ENCODE measurements at regions not wholly inside any gene's neighbourhood (a gene's known extent, or its start where the extent isn't known, plus 50 kb on each side); places are given as distances from the start of the nearest gene placed in this dataset.

DNA sequence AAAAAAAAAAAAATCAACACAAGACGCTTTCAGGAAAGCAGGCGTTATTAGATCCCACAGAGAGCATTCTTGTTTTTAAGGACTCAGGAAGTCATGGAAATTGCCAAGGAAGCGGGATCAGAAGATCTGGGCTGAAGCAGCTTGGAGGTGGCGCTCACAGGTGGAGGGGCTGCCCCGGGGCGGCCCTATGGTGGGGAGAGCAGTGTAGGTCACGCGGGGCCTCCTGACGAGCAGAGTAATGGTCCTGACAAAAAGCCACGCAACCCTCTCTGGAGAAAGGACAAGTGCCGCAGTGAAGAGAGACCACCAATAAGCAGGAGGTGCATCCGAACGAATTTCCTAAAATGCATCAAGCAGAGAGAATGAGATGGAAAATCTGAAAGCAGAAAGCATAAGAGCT is 407.0 kb downstream of the BRD1 start:
- no peak for DNase-seq (ENCODE audit: low read depth)
- no peak for TF ChIP-seq CTCF (IDR thresholded peaks at IDR 0.05; ENCODE audit: control insufficient read depth, insufficient read depth, low read depth, low read length, missing control alignments)

GRCh38 chr22:49419661-49420060 is 408.0 kb downstream of the BRD1 start:
- TF ChIP-seq CTCF (IDR thresholded peaks at IDR 0.05; ENCODE audit: control insufficient read depth, insufficient read depth, low read depth, low read length, missing control alignments) = no peak
- H3K4me3 ChIP-seq (ENCODE audit: control insufficient read depth, low read depth, low read length) = no peak overlapping the region
- DNase-seq (ENCODE audit: low read depth) = no peak

More for the DNA sequence above, 407.0 kb downstream of the BRD1 start:
- H3K4me3 ChIP-seq (ENCODE audit: control insufficient read depth, low read depth, low read length) = no peak overlapping the region

DNA sequence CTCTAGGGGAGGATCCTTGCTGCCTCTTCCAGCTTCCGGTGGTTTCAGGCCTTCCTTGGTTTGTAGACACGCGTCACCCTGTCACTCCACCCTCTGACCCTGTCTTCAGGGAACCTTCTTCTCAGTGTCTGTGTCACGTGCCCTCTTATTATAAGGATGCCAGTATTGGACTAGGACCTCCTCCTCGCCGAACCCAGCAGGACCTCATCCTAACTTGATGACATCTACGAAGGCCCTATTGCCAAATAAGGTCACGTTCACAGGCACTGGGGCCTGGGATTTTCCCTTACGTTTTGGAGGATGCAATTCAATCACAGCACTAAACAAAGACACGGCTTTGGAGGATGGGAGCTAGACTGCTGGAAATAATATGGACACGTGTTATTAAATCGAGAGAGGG is 408.7 kb downstream of the BRD1 start:
- no peak for TF ChIP-seq CTCF (IDR thresholded peaks at IDR 0.05; ENCODE audit: control insufficient read depth, insufficient read depth, low read depth, low read length, missing control alignments)
- no peak for DNase-seq (ENCODE audit: low read depth)
- H3K4me3 ChIP-seq (ENCODE audit: control insufficient read depth, low read depth, low read length) = no peak overlapping the region

GRCh38 chr22:49418341-49418894 is 409.3 kb downstream of the BRD1 start:
- H3K4me3 ChIP-seq (ENCODE audit: control insufficient read depth, low read depth, low read length) = no peak overlapping the region
- TF ChIP-seq CTCF (IDR thresholded peaks at IDR 0.05; ENCODE audit: control insufficient read depth, insufficient read depth, low read depth, low read length, missing control alignments) = no peak

GRCh38 chr22:49417833-49418232 is 409.8 kb downstream of the BRD1 start:
- TF ChIP-seq CTCF (IDR thresholded peaks at IDR 0.05; ENCODE audit: control insufficient read depth, insufficient read depth, low read depth, low read length, missing control alignments) = no peak

More at GRCh38 chr22:49418341-49418894, 409.3 kb downstream of the BRD1 start:
- DNase-seq (ENCODE audit: low read depth) = no peak

DNA sequence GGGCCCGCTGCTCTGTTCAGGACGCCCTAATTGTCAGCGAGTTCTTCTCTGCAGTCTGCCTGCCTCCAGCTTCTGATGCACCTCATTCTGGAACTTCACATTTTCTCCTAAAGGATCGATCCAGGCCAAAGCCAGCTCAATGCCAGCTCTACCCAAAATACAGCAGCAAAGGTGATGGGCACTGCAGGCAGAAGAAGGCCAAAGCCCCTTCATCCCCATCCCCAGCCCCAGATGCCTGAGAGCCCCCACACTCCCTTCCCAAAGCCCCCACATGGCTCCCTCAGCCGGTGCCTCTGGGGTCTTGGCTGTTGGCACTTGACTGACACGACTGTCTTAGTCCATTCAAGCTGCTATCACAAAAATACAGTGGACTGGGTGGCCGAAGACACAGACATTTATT is 410.3 kb downstream of the BRD1 start:
- TF ChIP-seq CTCF (IDR thresholded peaks at IDR 0.05; ENCODE audit: control insufficient read depth, insufficient read depth, low read depth, low read length, missing control alignments) = no peak
- DNase-seq (ENCODE audit: low read depth) = no peak
- H3K4me3 ChIP-seq (ENCODE audit: control insufficient read depth, low read depth, low read length) = no peak overlapping the region

More at GRCh38 chr22:49417833-49418232, 409.8 kb downstream of the BRD1 start:
- no peak for DNase-seq (ENCODE audit: low read depth)
- no peak overlapping the region for H3K4me3 ChIP-seq (ENCODE audit: control insufficient read depth, low read depth, low read length)

Measured in AG09309 (cell line).